Trophoblast cell (in vitro differentiated cells and primary cell): ENCODE measurements at regions not wholly inside any gene's neighbourhood (a gene's known extent, or its start where the extent isn't known, plus 50 kb on each side); places are given as distances from the start of the nearest gene placed in this dataset.

Experiments used
- DNase-seq, 2 donors: peaks; one replicate each; pipeline ENCODE4 v3.0.0-alpha.2; 2016
- H2AFZ ChIP-seq: 2 replicates; pipeline ENCODE4 v1.6.1; 2013; ENCODE audit warnings: low read length, moderate library complexity, mild to moderate bottlenecking; ENCODE audit not compliant: insufficient read depth, poor library complexity
- H2AK5ac ChIP-seq: 2 replicates; pipeline ENCODE4 v1.6.1; 2013; ENCODE audit warnings: mild to moderate bottlenecking, low read length
- H2BK120ac ChIP-seq: 2 replicates; pipeline ENCODE4 v1.6.1; 2013; ENCODE audit warnings: low read length, mild to moderate bottlenecking, moderate library complexity; ENCODE audit not compliant: insufficient read depth, poor library complexity
- H2BK12ac ChIP-seq: 2 replicates; pipeline ENCODE4 v1.6.1; 2013; ENCODE audit warnings: mild to moderate bottlenecking, low read length, moderate library complexity
- H2BK5ac ChIP-seq: 2 replicates; pipeline ENCODE4 v1.6.1; 2013; ENCODE audit warnings: low read length, low read depth, moderate library complexity, mild to moderate bottlenecking; ENCODE audit not compliant: poor library complexity
- H3K14ac ChIP-seq: 2 replicates; pipeline ENCODE4 v1.6.1; 2013; ENCODE audit warnings: mild to moderate bottlenecking, low read length
- H3K18ac ChIP-seq: 2 replicates; pipeline ENCODE4 v1.6.1; 2013; ENCODE audit warnings: mild to moderate bottlenecking, low read length
- H3K23ac ChIP-seq: 2 replicates; pipeline ENCODE4 v1.6.1; 2013; ENCODE audit warnings: low read length
- H3K27ac ChIP-seq: 2 replicates; pipeline ENCODE4 v1.5.1; 2013; ENCODE audit warnings: low read depth, mild to moderate bottlenecking, inconsistent platforms, low read length, moderate library complexity
- H3K27me3 ChIP-seq: 2 replicates; pipeline ENCODE4 v1.6.1; 2013; ENCODE audit warnings: inconsistent platforms, mild to moderate bottlenecking, low read length, moderate library complexity; ENCODE audit not compliant: insufficient read depth
- H3K36me3 ChIP-seq, 2 experiments: 1 replicate in 1 of 2; 2 replicates in 1 of 2; pipeline ENCODE4 v1.6.1; 2013; ENCODE audit warnings: low read length in 2 of 2, mild to moderate bottlenecking in 2 of 2, moderate library complexity in 1 of 2; ENCODE audit not compliant: insufficient read depth in 2 of 2, control insufficient read depth in 1 of 2
- H3K4ac ChIP-seq: 2 replicates; pipeline ENCODE4 v1.6.1; 2013; ENCODE audit warnings: low read depth, mild to moderate bottlenecking, low read length, moderate library complexity
- H3K4me1 ChIP-seq, 2 experiments: 1 replicate in 1 of 2; 2 replicates in 1 of 2; pipeline ENCODE4 v1.6.1; 2013; ENCODE audit warnings: low read length in 2 of 2, mild to moderate bottlenecking in 2 of 2, moderate library complexity in 1 of 2; ENCODE audit not compliant: insufficient read depth in 2 of 2, control insufficient read depth in 1 of 2
- H3K4me2 ChIP-seq: 2 replicates; pipeline ENCODE4 v1.6.1; 2013; ENCODE audit warnings: inconsistent platforms, mild to moderate bottlenecking, low read length, moderate library complexity
- H3K4me3 ChIP-seq: 2 replicates; pipeline ENCODE4 v1.5.1; 2013; ENCODE audit warnings: mild to moderate bottlenecking, low read depth, low read length, inconsistent platforms
- H3K79me1 ChIP-seq: one replicate; pipeline ENCODE4 v1.6.1; 2013; ENCODE audit warnings: low read length
- H3K79me2 ChIP-seq: 2 replicates; pipeline ENCODE4 v1.6.1; 2013; ENCODE audit warnings: low read length, mild to moderate bottlenecking; ENCODE audit not compliant: control insufficient read depth, insufficient read depth, poor library complexity
- H3K9ac ChIP-seq: 2 replicates; pipeline ENCODE4 v1.6.1; 2013; ENCODE audit warnings: mild to moderate bottlenecking, low read length
- H3K9me3 ChIP-seq: 2 replicates; pipeline ENCODE4 v1.6.1; 2013; ENCODE audit warnings: low read depth, mild to moderate bottlenecking, control low read depth, inconsistent platforms, low read length; ENCODE audit not compliant: insufficient read depth
- H4K12ac ChIP-seq: 2 replicates; pipeline ENCODE4 v1.6.1; 2013; ENCODE audit warnings: low read depth, mild to moderate bottlenecking, low read length, moderate library complexity
- H4K8ac ChIP-seq: 2 replicates; pipeline ENCODE4 v1.6.1; 2013; ENCODE audit warnings: low read depth, mild to moderate bottlenecking, low read length, moderate library complexity
- H4K91ac ChIP-seq: one replicate; pipeline ENCODE4 v1.6.1; 2013; ENCODE audit warnings: low read depth, mild to moderate bottlenecking, low read length, moderate library complexity
- WGBS: extraction: QIAGEN DNeasy Blood & Tissue Kit; methylation state at CpG from one replicate; pipeline ENCODE4 v1.1.7; 2013; ENCODE audit warnings: missing lambda C conversion rate; ENCODE audit not compliant: insufficient read length, insufficient coverage; ENCODE audit errors: extremely low coverage; 5-methylcytosine and 5-hydroxymethylcytosine counted together

- no peak overlapping the region for H3K14ac ChIP-seq
- no peak overlapping the region for H3K4me3 ChIP-seq
- H3K9me3 ChIP-seq = no peaks in the 10 kb centered on the region
- WGBS = no CpG with 5 or more reads among the region's 6 CpGs
- no peak overlapping the region for H3K4me2 ChIP-seq
- peaks cover under 1 to 6% of the 10 kb centered on the region in 2 experiments for H3K4me1 ChIP-seq
- H3K79me2 ChIP-seq = no peaks in the 10 kb centered on the region
- H4K12ac ChIP-seq = no peak overlapping the region
- H3K18ac ChIP-seq = no peak overlapping the region
- peak overlapping the region; percentile 57 for H4K91ac ChIP-seq
- H3K27me3 ChIP-seq = no peaks in the 10 kb centered on the region
- H3K4ac ChIP-seq = no peak overlapping the region
- no peak overlapping the region for H3K23ac ChIP-seq
- no peak overlapping the region for H3K27ac ChIP-seq
- no peak overlapping the region for H2BK5ac ChIP-seq
- no peak overlapping the region for H3K9ac ChIP-seq
- H2AK5ac ChIP-seq = no peak overlapping the region
- no peak overlapping the region for H2BK12ac ChIP-seq
- no peaks in the 10 kb centered on the region for H3K36me3 ChIP-seq
- no peak overlapping the region for H2BK120ac ChIP-seq
- H4K8ac ChIP-seq = no peak overlapping the region
- peaks cover 1% of the 10 kb centered on the region for H3K79me1 ChIP-seq
- no peak for DNase-seq
- H2AFZ ChIP-seq = no peak overlapping the region
These were observed 168.7 kb upstream of the ITGB1 start for GRCh38 chr10:33126742-33127141.

- WGBS = no CpG with 5 or more reads among the region's 15 CpGs
- H2AFZ ChIP-seq = no peak overlapping the region
These were observed 167.8 kb upstream of the ITGB1 start for GRCh38 chr10:33125522-33126517.

GRCh38 chr10:33125111-33125510 lies 167.1 kb upstream of the ITGB1 start:
- H3K14ac ChIP-seq = no peak overlapping the region
- no peak for DNase-seq
- no peak overlapping the region for H3K27ac ChIP-seq
- H4K12ac ChIP-seq = no peak overlapping the region
- no peak overlapping the region for H2BK120ac ChIP-seq
- H4K8ac ChIP-seq = no peak overlapping the region
- H3K4ac ChIP-seq = no peak overlapping the region
- WGBS = no CpG with 5 or more reads among the region's 5 CpGs
- no peak overlapping the region for H2BK5ac ChIP-seq
- no peaks in the 10 kb centered on the region for H3K27me3 ChIP-seq
- no peak overlapping the region for H3K9ac ChIP-seq
- no peaks in the 10 kb centered on the region for H3K36me3 ChIP-seq
- no peaks in the 10 kb centered on the region for H3K9me3 ChIP-seq
- peaks cover 0 to 6% of the 10 kb centered on the region in 2 experiments for H3K4me1 ChIP-seq
- H2AFZ ChIP-seq = no peak overlapping the region
- H2AK5ac ChIP-seq = no peak overlapping the region
- peak overlapping the region; percentile 23 for H3K4me3 ChIP-seq
- H3K18ac ChIP-seq = no peak overlapping the region
- H3K79me2 ChIP-seq = no peaks in the 10 kb centered on the region
- no peak overlapping the region for H3K4me2 ChIP-seq
- H3K79me1 ChIP-seq = peaks cover 1% of the 10 kb centered on the region
- no peak overlapping the region for H4K91ac ChIP-seq
- no peak overlapping the region for H2BK12ac ChIP-seq
- H3K23ac ChIP-seq = no peak overlapping the region

More at GRCh38 chr10:33125522-33126517, 167.8 kb upstream of the ITGB1 start:
- no peak for DNase-seq
- Histone ChIP-seq H3K4me2 (no peak overlapping the region), H3K4me1 (peaks cover 0 to 6% of the 10 kb centered on the region in 2 experiments), H3K23ac (no peak overlapping the region), H4K8ac (no peak overlapping the region), H2BK120ac (peak overlapping the region; percentile 2), H3K9ac (no peak overlapping the region), H3K36me3 (no peaks in the 10 kb centered on the region), H3K79me1 (peaks cover 1% of the 10 kb centered on the region), H3K27me3 (no peaks in the 10 kb centered on the region), H4K12ac (no peak overlapping the region), H3K4me3 (peak overlapping the region; percentile 23), H3K9me3 (no peaks in the 10 kb centered on the region), H2BK12ac (peak overlapping the region; percentile 37), H4K91ac (no peak overlapping the region), H3K14ac (no peak overlapping the region), H3K18ac (no peak overlapping the region), H3K4ac (no peak overlapping the region), H3K79me2 (no peaks in the 10 kb centered on the region), H2AK5ac (no peak overlapping the region), H2BK5ac (no peak overlapping the region), H3K27ac (no peak overlapping the region)

- H3K4me1 ChIP-seq = peaks cover 0 to 6% of the 10 kb centered on the region in 2 experiments
- H3K4ac ChIP-seq = no peak overlapping the region
- no peak overlapping the region for H3K4me2 ChIP-seq
- no peak overlapping the region for H2BK5ac ChIP-seq
- H3K79me1 ChIP-seq = peaks cover 1% of the 10 kb centered on the region
- no peak overlapping the region for H2AFZ ChIP-seq
- H3K18ac ChIP-seq = no peak overlapping the region
- no peak overlapping the region for H4K12ac ChIP-seq
- no peak overlapping the region for H3K14ac ChIP-seq
- H2AK5ac ChIP-seq = no peak overlapping the region
- no peak overlapping the region for H4K8ac ChIP-seq
- H3K9ac ChIP-seq = no peak overlapping the region
- H4K91ac ChIP-seq = no peak overlapping the region
- H3K4me3 ChIP-seq = no peak overlapping the region
- no peaks in the 10 kb centered on the region for H3K9me3 ChIP-seq
- H3K23ac ChIP-seq = no peak overlapping the region
- no peaks in the 10 kb centered on the region for H3K36me3 ChIP-seq
- H2BK120ac ChIP-seq = no peak overlapping the region
- H3K27ac ChIP-seq = no peak overlapping the region
- no peak for DNase-seq
- H3K27me3 ChIP-seq = no peaks in the 10 kb centered on the region
- WGBS = no CpG with 5 or more reads among the region's 2 CpGs
- H2BK12ac ChIP-seq = no peak overlapping the region
- no peaks in the 10 kb centered on the region for H3K79me2 ChIP-seq
These were observed 165.7 kb upstream of the ITGB1 start for GRCh38 chr10:33123680-33124079.
